Neural progenitor cell (in vitro differentiated cells): ENCODE measurements at regions not wholly inside any gene's neighbourhood (a gene's known extent, or its start where the extent isn't known, plus 50 kb on each side); places are given as distances from the start of the nearest gene placed in this dataset.

ENCODE experiments used
- EZH2phosphoT487 ChIP-seq: fragments of 200-600 bp; sonication (generic); IDR thresholded peaks from 2 replicates; pipeline ENCODE4 v1.6.1; 2017; ENCODE audit warnings: antibody characterized with exemption
- TF ChIP-seq, protein P1 (sequence below): fragments of 200-600 bp; sonication (generic); IDR thresholded peaks from 2 replicates; pipeline ENCODE4 v1.5.1; 2017; ENCODE audit warnings: antibody characterized with exemption, mild to moderate bottlenecking

DNA sequence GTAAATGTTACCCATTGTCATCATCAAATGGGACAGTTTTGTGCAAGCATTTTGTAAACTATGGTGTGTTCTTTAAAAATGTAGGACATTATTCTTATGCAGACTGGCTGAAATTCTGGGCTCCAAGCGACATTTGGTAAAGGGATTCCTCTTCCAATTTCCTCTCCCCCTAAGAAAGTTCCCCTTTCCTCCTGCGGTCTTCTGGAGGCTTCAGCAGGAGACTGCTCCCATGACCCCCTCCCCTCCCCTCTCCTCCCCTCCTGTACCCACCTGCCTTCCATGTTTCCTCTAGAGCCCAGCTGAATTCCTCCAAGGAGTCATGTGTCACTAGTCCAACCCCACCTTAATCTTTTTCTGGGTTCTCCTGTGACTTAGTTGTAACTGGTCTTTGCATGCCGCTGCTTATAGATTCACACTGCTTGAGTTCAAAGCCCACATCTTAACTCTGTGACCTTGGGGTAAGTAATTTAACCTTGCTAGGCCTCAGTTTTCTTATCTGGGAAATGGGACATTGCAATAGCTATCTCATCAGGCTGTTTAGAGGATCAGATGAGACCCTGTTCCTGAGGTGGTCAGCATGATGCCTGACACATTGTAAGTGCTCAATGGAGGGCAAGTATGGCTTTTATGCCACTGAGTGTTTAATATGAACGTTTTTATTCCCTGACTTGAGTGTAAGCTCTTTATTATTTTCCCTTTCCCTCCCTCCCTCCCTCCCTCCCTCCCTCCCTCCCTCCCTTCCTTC lies 69.9 kb upstream of the WDR26 start:
- TF ChIP-seq, protein P1, sequence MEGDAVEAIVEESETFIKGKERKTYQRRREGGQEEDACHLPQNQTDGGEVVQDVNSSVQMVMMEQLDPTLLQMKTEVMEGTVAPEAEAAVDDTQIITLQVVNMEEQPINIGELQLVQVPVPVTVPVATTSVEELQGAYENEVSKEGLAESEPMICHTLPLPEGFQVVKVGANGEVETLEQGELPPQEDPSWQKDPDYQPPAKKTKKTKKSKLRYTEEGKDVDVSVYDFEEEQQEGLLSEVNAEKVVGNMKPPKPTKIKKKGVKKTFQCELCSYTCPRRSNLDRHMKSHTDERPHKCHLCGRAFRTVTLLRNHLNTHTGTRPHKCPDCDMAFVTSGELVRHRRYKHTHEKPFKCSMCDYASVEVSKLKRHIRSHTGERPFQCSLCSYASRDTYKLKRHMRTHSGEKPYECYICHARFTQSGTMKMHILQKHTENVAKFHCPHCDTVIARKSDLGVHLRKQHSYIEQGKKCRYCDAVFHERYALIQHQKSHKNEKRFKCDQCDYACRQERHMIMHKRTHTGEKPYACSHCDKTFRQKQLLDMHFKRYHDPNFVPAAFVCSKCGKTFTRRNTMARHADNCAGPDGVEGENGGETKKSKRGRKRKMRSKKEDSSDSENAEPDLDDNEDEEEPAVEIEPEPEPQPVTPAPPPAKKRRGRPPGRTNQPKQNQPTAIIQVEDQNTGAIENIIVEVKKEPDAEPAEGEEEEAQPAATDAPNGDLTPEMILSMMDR = no peak
- TF ChIP-seq EZH2phosphoT487 = no peak
